ENCODE measurements at regions not wholly inside any gene's neighbourhood (a gene's known extent, or its start where the extent isn't known, plus 50 kb on each side); places are given as distances from the start of the nearest gene placed in this dataset.

GRCh38 chrX:40343319-40343718, 237.5 kb upstream of the ATP6AP2 start:
- FAIRE-seq (no peak), DNase-seq (ENCODE audit: low read depth) (no peak)
- H3K4me3 ChIP-seq (ENCODE audit: low read depth, low read length): no peak overlapping the region
- TF ChIP-seq, protein P1, sequence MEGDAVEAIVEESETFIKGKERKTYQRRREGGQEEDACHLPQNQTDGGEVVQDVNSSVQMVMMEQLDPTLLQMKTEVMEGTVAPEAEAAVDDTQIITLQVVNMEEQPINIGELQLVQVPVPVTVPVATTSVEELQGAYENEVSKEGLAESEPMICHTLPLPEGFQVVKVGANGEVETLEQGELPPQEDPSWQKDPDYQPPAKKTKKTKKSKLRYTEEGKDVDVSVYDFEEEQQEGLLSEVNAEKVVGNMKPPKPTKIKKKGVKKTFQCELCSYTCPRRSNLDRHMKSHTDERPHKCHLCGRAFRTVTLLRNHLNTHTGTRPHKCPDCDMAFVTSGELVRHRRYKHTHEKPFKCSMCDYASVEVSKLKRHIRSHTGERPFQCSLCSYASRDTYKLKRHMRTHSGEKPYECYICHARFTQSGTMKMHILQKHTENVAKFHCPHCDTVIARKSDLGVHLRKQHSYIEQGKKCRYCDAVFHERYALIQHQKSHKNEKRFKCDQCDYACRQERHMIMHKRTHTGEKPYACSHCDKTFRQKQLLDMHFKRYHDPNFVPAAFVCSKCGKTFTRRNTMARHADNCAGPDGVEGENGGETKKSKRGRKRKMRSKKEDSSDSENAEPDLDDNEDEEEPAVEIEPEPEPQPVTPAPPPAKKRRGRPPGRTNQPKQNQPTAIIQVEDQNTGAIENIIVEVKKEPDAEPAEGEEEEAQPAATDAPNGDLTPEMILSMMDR (IDR thresholded peaks at IDR 0.05; ENCODE audit: insufficient read depth, low read length, severe bottlenecking): no peak
- no peaks in the 10 kb centered on the region for H3K36me3 ChIP-seq (ENCODE audit: control insufficient read depth, insufficient read depth, low read length)
- no peaks in the 10 kb centered on the region for H3K27me3 ChIP-seq (ENCODE audit: control insufficient read depth, insufficient read depth, low read length)

GRCh38 chrX:40340116-40340515, 240.7 kb upstream of the ATP6AP2 start:
- TF ChIP-seq, protein P1 (IDR thresholded peaks at IDR 0.05; ENCODE audit: insufficient read depth, low read length, severe bottlenecking): no peak
- no peak for FAIRE-seq
- Histone ChIP-seq H3K36me3 (ENCODE audit: control insufficient read depth, insufficient read depth, low read length) (no peaks in the 10 kb centered on the region), H3K4me3 (ENCODE audit: low read depth, low read length) (no peak overlapping the region), H3K27me3 (ENCODE audit: control insufficient read depth, insufficient read depth, low read length) (no peaks in the 10 kb centered on the region)
- no peak for DNase-seq (ENCODE audit: low read depth)

DNA sequence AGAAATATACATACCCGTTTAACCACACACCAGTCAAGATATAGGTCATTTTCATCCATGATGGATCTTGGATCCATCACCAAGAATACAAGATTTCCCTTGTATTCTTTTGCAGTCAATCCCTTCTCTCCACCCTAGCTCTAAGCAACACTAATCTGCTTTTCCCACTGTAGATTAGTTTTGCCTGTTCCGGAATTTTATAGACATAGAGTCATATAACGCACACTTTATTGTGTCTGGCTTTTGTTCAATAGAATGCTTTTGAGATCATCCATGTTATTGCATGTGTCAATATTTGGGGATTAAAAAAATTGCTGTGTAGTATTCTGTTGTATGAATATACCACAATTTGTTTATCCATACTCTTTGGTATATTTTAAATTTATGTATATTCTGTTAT, 235.6 kb upstream of the BCOR start:
- FAIRE-seq (no peak), DNase-seq (ENCODE audit: low read depth) (no peak)
- H3K27me3 ChIP-seq (ENCODE audit: control insufficient read depth, insufficient read depth, low read length): no peaks in the 10 kb centered on the region
- no peaks in the 10 kb centered on the region for H3K36me3 ChIP-seq (ENCODE audit: control insufficient read depth, insufficient read depth, low read length)
- TF ChIP-seq, protein P1 (IDR thresholded peaks at IDR 0.05; ENCODE audit: insufficient read depth, low read length, severe bottlenecking): no peak
- no peak overlapping the region for H3K4me3 ChIP-seq (ENCODE audit: low read depth, low read length)

DNA sequence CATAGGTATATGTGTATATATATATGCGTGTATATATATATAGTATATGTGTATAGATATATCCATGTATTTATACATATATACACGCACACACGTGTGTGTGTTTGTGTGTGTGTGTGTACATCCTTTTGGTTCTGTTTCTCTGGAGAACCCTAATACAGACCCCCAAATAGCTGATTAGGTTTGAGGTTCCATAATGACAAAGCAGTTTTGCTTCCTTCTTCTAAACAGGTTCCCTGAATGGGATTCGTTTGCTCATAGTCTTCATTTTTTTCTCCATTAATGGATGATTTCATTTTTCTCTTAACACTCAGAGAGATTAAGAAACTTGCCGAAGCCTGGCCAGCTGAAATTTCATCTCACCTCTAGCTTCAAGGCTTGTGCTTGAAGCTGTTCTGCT, 234.0 kb upstream of the BCOR start:
- no peak for DNase-seq (ENCODE audit: low read depth)
- Histone ChIP-seq H3K36me3 (ENCODE audit: control insufficient read depth, insufficient read depth, low read length) (no peaks in the 10 kb centered on the region), H3K27me3 (ENCODE audit: control insufficient read depth, insufficient read depth, low read length) (no peaks in the 10 kb centered on the region), H3K4me3 (ENCODE audit: low read depth, low read length) (no peak overlapping the region)
- no peak for FAIRE-seq
- TF ChIP-seq, protein P1 (IDR thresholded peaks at IDR 0.05; ENCODE audit: insufficient read depth, low read length, severe bottlenecking): no peak

DNA sequence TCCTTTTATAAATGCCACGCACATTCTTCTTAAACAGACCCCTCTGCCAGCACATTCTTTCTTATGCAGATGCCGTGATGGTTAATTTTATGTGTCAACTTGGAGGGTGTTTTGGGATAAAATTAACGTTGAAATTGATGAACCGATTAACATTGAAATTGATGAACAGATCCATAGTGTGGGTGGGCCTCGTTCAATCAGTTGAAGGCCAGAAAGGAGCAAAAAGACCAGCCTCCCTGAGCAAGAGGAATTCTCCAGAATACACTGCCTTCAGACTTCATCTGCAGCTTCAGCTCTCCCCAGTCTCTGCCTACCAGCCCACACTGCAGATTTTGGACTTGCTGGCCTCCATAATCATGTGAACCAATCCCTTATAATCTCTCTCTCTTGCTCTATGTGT, 233.6 kb upstream of the BCOR start:
- DNase-seq (ENCODE audit: low read depth): no peak
- FAIRE-seq: no peak
- no peaks in the 10 kb centered on the region for H3K27me3 ChIP-seq (ENCODE audit: control insufficient read depth, insufficient read depth, low read length)
- H3K4me3 ChIP-seq (ENCODE audit: low read depth, low read length): no peak overlapping the region
- H3K36me3 ChIP-seq (ENCODE audit: control insufficient read depth, insufficient read depth, low read length): no peaks in the 10 kb centered on the region
- TF ChIP-seq, protein P1 (IDR thresholded peaks at IDR 0.05; ENCODE audit: insufficient read depth, low read length, severe bottlenecking): no peak

GRCh38 chrX:40329616-40330015, 231.9 kb upstream of the BCOR start:
- no peaks in the 10 kb centered on the region for H3K36me3 ChIP-seq (ENCODE audit: control insufficient read depth, insufficient read depth, low read length)
- FAIRE-seq (no peak), DNase-seq (ENCODE audit: low read depth) (no peak)
- TF ChIP-seq, protein P1 (IDR thresholded peaks at IDR 0.05; ENCODE audit: insufficient read depth, low read length, severe bottlenecking): no peak
- H3K27me3 ChIP-seq (ENCODE audit: control insufficient read depth, insufficient read depth, low read length): no peaks in the 10 kb centered on the region
- no peak overlapping the region for H3K4me3 ChIP-seq (ENCODE audit: low read depth, low read length)

Data from bronchial epithelial cell (primary cell).